ENCODE measurements at regions not wholly inside any gene's neighbourhood (a gene's known extent, or its start where the extent isn't known, plus 50 kb on each side); places are given as distances from the start of the nearest gene placed in this dataset.

DNA sequence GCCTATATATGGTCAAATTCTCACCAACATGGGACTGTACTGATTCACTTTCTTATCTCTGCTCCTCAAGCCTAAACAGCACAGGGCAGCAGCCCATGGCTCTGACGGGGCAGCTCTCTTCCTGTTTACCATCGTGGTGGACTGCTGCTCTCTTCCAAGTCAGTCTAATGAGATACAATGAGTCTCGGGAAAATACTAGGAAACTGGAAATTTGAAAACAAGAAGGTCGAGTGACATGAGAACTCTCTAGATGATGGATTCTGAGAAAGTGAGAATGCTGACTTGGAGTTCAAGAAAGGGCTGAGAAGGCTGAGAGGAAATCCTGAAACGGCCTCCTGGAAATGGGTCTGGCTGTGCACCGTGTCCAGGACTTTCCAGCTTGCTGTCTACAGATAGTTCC lies 122.8 kb upstream of the ARGLU1 start:
- no peak for DNase-seq

- no peak for DNase-seq
These were observed 122.0 kb upstream of the ARGLU1 start for GRCh38 chr13:106689906-106690305.

- no peak for DNase-seq
These were observed 121.0 kb upstream of the ARGLU1 start for GRCh38 chr13:106688940-106689339.

DNA sequence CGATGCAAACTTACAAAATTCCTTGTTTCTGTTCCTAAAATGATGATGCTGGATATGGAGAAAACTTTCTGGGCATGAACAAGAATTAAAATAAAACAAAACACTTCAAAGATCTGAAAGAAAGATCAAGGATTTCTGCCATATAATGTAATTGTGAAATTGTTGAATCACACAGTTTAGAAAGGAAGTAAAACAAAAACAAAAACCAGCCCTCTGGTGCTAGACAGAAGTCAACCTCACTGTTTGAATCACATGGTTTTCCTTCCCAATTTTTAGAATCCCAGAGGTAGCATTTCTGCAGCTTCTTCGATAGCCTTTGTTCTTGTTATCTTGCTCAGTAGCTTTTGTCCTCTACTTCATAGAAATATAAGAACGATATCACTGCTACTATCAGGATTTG lies 118.2 kb upstream of the ARGLU1 start:
- DNase-seq, result no peak

- DNase-seq, result no peak
These were observed 117.2 kb upstream of the ARGLU1 start for GRCh38 chr13:106685143-106685542.

- DNase-seq, result no peak
These were observed 116.0 kb upstream of the ARGLU1 start for GRCh38 chr13:106683918-106684317.

GRCh38 chr13:106683179-106683578 lies 115.2 kb upstream of the ARGLU1 start:
- DNase-seq, result no peak

DNA sequence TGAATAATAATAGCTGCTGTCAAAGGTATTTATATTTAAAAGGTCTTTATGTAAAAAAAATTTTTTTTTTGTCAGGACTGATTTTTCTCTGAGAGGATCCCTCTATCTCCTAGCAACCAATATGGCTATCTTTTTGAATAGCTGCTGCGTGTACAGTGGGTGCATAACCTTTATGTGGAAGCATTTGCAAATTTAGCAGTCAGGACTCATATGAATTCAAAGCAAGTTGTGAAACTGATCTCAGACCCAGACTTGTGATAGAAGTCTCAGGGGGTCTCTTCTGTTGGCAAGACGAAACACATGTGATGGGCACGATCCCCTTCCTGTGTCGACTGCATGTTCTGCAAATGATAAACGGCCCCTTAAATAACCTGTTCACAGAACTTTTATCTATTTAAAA lies 114.1 kb upstream of the ARGLU1 start:
- DNase-seq, result no peak

GRCh38 chr13:106681536-106681935 lies 113.6 kb upstream of the ARGLU1 start:
- no peak for DNase-seq

DNA sequence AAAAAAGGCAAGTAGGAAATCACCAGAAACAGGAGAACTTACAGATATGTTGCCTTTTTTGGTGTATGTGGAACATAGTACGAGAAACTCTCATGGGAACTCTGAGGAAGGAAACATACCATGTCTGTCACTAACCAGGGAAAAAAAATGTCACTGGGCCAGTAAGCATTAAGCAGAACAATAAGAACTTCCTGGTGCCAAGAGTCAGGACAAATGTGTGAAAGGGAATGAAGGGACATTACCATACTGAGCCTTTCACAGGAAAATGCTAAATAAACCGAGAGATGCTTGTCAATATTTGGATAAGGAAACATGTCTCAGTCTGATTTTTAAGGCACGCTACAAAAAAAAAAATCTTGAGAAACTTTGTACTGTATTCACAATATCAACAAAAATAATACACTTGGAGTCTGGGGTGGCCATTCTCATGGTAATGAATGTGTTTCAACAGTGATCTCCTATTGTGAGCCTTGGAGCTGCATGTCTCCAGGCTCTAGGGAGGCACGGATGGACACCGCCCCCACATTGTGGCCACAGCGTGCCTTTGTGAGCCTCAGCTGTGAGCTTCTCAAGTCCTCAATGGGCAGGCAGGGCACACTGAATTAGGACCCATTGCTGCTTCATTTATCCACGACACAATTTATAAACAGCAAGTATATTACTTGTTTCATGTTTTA lies 113.0 kb upstream of the ARGLU1 start:
- no peak for DNase-seq

DNA sequence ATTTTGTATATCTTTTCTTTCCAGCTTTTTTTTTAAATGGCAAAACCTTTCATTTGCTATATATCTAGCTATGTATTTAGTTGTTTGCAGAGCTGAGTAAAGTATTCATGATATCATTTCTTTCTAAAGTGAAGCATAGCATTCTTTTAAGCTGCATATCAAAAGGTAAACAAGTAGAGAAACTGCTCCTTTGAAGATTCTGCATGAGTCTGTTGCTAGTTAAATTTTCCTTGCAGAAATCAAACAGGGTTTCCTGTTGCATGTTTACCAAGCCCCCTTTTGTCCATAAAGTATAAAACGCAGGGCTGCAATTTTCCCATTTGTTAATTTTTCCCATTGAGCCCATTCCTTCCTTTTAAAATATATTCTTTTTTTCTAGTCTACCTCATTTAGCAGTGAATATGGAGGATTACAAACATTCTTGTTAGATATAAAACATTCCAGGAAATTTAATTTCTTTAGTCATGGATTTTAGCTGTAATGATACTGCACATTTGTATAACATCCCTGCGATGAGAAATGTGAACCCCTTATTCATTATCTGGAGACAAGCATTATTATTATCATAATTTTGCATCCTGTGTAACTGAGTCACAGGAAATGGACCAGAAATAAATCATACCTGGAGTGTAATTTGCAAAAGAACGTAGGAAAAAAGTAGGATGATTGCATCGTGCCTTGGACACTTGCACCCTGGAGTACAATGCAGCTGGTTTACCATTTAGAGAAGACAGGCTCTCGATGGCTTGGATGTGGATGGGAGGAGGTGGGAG lies 110.9 kb upstream of the ARGLU1 start:
- no peak for DNase-seq

DNA sequence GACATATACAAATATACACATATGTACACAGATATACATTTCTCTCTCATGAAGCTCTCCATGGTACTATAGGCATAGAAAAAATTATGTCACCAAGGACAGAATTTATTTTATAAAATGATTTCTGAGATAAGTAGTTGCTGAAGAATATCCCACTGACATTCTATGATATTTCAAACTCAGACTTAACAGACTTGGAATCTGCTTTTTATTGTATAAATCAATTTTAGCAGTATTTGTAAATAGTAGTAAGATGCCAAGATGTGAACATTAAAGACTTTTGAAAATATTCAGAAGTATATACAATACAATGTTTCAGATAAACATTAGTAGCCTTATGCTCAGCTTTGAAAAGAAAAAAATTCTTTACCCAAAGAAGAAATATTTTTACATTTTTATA lies 107.4 kb upstream of the ARGLU1 start:
- no peak for DNase-seq

DNA sequence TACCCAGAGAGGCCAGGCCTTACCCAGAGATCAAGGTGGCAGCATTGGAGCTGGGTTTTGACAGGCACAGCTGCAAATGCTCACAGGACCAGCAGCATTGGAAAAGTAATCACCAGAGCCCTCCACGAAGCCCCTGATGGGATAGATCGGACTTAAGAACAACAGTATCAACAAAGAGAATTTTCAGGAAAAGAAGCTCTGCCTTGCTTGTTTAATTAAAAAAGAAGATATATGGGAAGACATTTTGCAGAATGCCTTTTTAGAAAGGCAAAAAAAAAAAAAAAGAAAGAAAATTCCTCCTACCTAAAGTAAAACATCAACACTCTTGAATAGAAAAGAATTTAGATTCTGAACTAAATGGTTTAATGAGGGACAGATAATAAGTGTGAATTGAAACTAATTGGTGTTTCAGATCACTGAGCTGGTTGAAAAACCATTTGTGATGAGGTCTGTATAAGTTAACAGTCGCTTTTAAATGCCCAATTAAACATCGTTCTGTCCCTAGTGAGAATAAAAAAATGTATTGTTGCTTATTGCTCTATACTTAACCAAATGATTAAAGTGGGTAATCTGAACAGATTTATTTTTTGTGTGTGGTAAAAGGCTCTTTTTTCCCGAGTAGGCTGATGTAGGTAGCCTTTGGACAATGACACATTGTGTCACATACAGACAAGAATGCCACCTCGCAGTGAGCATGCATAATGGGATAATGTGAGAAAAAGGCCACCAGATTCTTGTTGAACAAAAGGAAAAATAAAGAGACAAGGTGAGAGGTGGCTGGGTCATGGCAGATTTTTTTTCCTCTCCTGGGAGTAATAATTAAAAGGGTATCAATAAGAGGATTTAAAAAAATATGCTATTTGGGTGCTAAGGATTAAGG lies 93.0 kb upstream of the ARGLU1 start:
- no peak for DNase-seq

- no peak for DNase-seq
These were observed 89.2 kb upstream of the ARGLU1 start for GRCh38 chr13:106657104-106657503.

- DNase-seq, result no peak
These were observed 88.2 kb upstream of the ARGLU1 start for GRCh38 chr13:106656186-106656585.

DNA sequence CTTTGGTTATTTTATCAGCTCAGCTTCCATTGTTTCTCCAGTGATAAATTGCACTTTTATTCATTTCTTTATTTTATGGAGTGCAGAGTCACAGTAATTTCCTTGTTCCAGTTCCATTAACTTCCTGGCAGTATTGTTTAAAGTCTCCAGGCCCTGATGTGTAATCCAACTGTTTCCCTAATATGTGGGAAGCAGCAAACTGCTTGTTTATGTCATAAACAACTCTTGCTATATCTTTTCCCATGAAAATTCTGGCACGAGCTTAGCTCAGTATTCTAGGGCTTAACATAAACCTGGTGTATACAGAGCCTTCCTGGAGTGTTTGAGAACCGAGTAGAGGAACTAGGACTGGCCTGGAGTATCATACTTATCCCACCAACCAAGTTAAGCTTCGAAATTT lies 83.5 kb upstream of the ARGLU1 start:
- DNase-seq, result no peak

DNA sequence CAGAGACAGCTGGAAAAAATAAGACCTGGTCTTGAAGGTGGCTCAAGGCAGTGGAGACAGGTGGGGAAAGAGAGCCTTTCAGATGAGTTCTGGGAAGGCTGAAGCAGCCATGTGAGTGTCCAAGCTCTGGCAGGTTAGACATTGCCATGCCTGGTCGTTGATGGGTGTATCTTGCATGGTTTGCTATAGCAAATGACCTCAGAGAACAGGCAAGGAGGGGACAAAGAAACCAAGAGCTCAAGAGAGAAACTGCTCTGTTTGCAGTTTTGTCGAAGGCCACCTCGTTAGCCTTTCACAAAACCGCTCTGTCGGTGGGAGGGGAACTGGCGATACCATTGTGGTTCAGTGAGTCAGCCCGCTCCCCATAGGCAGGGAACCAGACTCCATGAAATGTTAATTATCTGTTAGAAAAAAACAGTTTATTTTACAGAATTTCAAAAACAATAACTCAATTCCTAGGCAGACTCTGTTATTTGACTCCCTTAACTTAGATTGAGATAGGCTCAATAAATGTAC lies 82.8 kb upstream of the ARGLU1 start:
- DNase-seq, result no peak

GRCh38 chr13:106649495-106649894 lies 81.6 kb upstream of the ARGLU1 start:
- DNase-seq, result no peak

DNA sequence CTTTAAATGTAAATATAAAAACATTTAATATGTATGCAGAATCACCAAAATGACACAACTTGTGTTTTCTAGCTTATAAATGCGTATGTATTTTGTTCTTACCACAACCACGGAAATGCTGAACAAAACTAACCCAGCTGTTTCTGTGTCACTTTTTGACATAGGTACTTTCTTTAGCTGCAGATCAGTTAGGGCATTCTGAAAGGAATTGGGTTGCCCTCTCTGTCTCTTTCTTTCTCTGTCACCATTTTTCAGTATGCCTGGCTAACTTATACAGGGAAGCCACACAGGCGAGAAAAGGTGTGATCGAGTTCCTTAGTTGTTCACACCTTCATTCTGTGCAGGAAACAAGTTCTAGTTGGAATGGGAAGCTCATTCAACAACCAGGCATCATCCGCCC lies 72.6 kb upstream of the ARGLU1 start:
- DNase-seq, result no peak

DNA sequence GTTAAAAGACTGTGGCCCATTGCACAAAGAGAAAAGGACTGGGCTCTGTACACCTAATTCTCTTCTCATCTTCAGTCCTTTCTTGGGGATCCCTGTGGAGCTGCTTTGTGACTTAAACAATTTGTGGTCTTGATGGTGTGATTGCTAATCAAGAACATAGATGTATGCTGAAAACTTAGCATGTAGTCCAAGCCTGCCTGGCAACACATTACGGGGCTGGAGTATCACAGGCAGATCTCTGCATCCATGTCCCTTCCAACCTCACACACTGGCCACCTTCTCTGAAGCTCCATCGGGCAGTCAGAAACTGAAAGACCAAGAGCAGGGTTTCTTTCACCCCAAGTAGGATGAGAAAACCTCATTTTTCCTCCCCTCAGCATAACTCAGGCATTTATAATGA lies 69.6 kb upstream of the ARGLU1 start:
- no peak for DNase-seq

DNA sequence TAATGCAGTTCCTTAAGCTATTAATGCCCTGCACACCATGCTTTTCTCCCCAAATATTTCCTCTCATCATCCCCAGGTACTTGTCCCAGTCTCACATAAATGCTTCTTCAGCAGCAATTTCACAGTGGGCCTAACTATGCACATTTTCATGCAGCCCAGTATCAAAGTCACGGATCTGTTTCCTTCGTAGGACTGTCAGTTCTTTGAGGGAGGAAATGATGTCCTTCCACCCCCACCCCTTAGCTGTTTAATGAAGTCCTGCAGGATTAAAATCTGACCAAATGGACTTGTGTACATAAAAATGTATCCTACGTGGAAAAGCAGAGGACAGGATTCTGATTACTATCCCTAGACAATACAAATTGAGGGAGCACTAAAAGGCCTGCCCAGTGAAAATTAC lies 68.6 kb upstream of the ARGLU1 start:
- DNase-seq, result no peak

DNA sequence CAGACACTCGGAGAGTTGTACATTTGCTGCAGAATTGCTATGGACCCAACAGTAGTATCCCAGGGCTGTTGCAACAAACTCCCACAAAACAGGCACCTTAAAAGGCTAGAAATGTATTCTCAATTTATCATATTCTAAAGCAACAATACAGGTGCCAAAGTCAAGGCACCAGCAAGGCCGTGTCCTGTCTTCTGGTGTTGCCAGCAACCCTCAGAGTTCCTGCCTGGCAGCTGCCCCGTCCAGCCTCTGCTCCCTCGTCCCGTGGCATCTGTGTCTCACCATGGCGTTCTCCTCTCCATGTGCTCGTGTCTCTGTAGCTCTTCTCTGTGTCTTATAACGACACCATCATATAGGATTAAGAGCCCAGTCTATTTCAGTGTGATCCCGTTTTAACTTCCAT lies 67.7 kb upstream of the ARGLU1 start:
- no peak for DNase-seq

GRCh38 chr13:106633321-106633720 lies 65.4 kb upstream of the ARGLU1 start:
- no peak for DNase-seq

- DNase-seq, result no peak
These were observed 62.7 kb upstream of the ARGLU1 start for GRCh38 chr13:106630650-106631049.

All from NCI-H748 treated with DMSO at 0.1 percent for 48 hours (cell line).